NCI-H1105 (cell line): ENCODE measurements at regions not wholly inside any gene's neighbourhood (a gene's known extent, or its start where the extent isn't known, plus 50 kb on each side); places are given as distances from the start of the nearest gene placed in this dataset.
"Not testable (repeated sequence)": the region's sequence is repeated elsewhere in the genome, so short reads cannot be mapped to it uniquely, and the experiment has no call there.

Experiments
- DNase-seq: peaks from one replicate; lab custom pipeline; 2025; lab: John Stamatoyannopoulos, UW

DNA sequence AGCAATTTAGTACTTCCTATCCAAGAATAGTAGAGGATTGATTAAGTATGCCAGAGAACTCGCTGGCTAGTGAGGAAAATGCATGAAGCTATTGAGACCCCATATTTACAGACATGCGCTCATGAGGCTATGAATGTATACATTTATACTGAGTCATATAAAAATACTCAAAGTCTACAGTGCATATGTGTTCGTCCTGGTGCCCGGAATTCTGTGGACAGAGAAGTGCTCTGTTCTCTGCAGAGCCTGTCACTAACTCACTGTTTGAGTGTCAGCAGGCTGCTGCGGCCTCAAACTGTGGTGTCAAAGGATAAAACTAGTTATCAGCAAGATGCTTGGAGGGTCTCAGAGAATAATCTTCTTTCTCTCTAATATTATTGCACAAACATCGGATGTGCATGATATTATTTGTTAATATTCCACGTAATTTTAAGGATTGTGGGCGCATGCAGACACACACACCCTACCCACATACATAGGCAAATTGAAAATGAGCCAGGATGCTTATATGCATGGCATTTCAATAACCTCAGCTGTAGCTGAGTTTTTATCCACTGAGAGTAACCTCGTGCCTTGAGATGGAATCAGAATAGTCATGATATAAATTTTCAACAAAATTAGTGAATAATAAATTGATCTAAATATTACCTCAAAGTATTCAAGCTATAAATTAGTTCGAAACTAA is 50.0 kb upstream of the TSC22D2 start:
- DNase-seq = no peak

- DNase-seq = no peak
Observed at GRCh38 chr3:150357140-150357539, 51.0 kb upstream of the TSC22D2 start.

GRCh38 chr3:150355574-150355973 is 52.5 kb upstream of the TSC22D2 start:
- no peak for DNase-seq

- DNase-seq = no peak
Observed at GRCh38 chr3:150352931-150353330, 55.2 kb upstream of the TSC22D2 start.

- DNase-seq = no peak
Observed at GRCh38 chr3:150351398-150351797, 56.7 kb upstream of the TSC22D2 start.

- no peak for DNase-seq
Observed at GRCh38 chr3:150349314-150350097, 58.6 kb upstream of the TSC22D2 start.

GRCh38 chr3:150348500-150348899 is 59.6 kb upstream of the TSC22D2 start:
- DNase-seq = no peak

GRCh38 chr3:150346981-150347863 is 60.9 kb upstream of the TSC22D2 start:
- DNase-seq = no peak

DNA sequence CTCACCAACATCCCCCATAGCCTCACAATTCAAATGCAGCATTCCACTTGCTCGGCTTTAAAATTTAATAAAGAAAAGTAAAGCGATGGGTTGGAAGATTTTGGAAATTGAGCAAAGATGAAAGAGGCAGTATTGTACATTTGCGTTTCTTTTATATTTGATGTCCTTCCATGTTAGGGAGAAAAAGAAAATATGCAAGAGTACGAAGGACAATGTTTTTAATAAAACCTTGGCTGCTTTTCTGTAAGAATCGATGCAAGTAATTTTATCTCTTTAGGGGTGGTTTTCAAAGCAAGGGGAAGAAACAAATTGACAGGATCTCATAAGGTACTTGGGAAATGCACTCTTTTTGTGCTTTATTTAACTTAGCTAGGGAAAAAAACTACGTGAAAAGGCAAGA is 61.8 kb upstream of the TSC22D2 start:
- DNase-seq = no peak

DNA sequence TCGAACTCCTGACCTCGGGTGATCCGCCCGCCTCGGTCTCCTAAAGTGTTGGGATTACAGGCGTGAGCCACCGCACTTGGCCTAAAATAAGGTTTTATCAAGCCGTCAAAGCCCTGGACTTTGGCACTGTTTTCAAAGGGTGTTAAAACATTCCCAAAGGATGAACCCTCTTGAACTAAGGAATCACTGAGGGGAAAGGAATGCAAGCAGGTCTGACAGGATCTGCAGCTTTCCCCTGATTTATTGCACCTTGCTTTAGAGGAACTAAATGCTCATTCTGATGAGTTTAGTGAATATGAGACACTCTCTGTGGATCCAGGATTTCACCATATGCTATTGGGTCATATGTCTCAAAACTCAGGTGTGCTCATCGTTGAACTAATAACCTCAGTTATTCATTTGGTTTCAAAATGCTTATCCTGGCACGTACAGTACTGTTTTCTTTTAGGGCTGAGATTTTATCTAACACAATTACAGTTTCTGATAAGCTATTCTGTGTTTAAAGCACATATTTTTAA is 63.0 kb upstream of the TSC22D2 start:
- no peak for DNase-seq

DNA sequence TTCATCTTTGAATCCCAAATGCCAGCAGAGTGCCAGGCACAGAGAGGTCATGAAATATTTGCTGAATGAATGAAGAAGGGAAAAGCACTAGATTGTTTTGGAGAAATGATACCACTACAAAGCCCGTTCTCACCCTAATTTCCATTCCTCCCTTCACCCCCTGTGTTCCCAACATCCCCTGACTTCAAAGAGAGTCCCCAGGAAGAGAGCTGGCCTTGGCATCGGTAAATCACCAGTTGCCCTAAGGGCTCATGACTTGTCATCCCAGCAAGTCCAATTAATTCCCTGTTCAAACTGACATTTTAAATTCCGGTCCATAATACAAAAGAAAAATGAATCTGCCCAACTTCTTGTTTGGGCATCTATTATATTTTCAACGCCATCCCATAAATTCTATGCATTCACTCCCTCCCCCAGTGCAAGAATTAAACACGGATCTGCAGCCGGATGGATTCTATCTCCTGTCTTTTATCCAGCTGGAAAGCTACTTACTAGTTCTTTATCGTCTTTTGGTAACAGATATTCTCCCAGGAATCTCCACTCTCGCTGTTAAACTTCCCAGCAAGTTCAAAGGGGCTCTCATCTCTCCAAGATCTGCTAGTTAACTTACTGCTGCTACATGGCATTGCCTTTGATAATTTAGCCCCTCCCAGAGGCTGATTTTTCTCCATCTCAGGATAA is 63.9 kb upstream of the TSC22D2 start:
- no peak for DNase-seq

DNA sequence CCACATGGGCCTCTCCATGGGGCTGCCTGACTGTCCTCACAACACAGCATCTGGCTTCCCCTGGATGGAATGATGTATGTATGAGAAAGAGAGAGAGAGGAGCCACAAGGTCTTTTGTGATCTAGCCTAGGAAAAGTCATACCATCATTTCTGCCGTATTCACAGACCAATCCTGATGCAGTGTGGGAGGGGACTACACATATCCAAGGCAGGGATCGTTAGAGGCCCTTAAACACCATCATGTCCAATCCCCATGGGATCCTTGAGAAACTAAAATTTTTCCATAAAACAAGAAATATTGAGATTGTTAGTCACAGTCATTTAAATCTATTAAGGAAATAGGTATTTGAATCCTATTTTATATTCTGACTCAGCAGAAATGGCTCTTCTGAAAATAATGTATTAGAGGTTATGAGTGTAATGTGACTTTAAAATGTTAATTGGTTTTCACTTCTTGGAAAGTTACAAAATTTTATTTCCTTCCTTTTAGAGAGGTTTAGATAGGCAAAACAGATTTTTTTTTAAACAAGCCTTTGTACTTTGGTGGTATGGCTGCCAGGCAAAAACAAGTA is 65.1 kb upstream of the TSC22D2 start:
- no peak for DNase-seq

DNA sequence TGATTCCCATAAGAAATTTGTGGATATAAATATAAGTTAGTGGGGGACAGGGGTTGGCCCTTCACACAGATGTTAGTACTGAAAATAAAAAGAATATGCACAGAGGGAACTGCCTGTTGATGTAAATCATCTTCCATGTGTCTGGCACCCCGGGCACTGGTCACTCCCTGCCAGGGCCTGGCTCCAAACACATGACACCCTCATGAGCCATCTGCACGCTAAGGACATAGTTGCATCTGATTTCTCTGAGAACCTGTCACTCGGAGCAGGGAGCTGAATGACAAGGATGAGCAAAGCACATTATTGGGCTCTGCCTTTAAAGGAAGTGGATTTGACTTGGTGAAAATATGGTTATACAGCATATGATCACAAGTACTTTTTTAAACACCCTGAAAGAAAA is 66.2 kb upstream of the TSC22D2 start:
- DNase-seq = no peak

GRCh38 chr3:150336363-150336762 is 71.7 kb upstream of the TSC22D2 start:
- not testable (repeated sequence) for DNase-seq

DNA sequence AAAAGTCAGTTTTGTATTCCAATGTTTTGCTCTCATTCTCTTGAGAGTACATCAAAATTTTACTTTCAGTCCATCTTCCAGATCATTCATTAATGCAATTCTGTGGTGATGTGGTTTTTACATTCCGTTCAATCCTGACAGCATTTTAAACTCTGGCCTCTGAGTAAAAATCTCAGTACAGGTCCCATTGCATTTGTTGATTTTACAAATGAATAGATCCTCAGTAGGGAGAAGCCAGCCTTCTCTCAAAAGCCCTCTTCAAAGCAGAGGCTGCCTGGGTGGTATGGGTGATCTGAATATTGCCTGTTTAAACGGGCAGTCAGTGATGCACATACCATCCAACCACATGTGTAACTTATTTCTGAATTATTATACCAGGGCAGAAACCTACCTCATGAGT is 72.5 kb upstream of the TSC22D2 start:
- DNase-seq = no peak

GRCh38 chr3:150334974-150335373 is 73.1 kb upstream of the TSC22D2 start:
- DNase-seq = no peak

- DNase-seq = no peak
Observed at GRCh38 chr3:150333477-150333876, 74.6 kb upstream of the TSC22D2 start.

DNA sequence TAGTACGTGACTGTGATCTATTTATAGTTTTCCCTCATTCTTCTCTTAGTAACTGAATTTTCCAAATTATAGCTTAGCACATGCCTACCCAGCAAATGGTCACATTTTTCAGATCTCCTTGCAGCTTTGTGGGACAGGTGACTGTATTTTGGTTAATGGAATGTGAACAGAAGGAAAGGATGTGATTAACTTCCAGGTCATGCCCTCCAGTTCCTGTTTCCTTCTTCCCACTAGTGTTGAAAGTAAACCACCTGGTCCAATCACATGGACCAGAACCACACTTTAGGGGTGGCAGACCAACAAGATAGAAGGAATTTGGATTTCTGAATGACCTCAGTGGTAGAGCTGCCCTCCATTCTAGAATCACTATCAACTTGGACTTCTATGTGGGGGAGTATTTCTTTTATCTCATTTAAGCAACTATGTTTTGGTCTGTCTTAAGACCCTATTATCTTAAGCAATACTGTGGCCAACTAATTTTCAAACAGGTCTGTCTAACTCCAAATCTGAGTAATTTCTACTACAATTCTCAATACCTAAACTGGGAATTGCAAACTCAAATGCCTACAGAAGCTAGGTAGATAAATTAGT is 76.0 kb upstream of the TSC22D2 start:
- no peak for DNase-seq

- DNase-seq = no peak
Observed at GRCh38 chr3:150330872-150331271, 77.2 kb upstream of the TSC22D2 start.

DNA sequence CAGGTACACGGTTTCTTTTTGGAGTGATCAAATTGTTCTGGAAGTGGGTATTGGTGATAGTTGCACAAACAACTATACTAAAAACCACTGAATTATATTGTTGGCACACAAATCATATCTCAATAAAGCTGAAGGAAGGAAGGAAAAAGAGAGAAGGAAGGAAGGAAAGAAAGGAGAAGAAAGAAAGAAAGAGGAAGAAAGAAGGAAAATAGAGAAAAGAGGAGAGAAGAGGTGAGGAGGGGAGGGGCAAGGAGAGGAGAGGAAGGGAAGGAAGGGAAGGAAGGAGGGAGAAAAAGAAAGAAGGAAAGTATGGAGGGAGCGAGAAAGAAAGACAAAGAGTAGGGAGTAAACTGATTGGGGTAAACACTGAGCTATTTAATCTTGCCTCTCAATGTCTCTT is 77.9 kb upstream of the TSC22D2 start:
- no peak for DNase-seq

GRCh38 chr3:150329408-150329807 is 78.7 kb upstream of the TSC22D2 start:
- no peak for DNase-seq
